HepG2 (cell line): ENCODE measurements at regions not wholly inside any gene's neighbourhood (a gene's known extent, or its start where the extent isn't known, plus 50 kb on each side); places are given as distances from the start of the nearest gene placed in this dataset.

ENCODE experiments used
- ATAC-seq: fragments of 200-7000 bp; cut with Tn5 transposase; 3 replicates; pipeline ENCODE4 v1.9.1; 2020; ENCODE audit warnings: mild to moderate bottlenecking, moderate library complexity
- BruUV-seq: library from RNA; stranded (reverse); fragments of 400-500 nt; replicated peaks from 2 replicates; lab custom pipeline; 2021; lab: Mats Ljungman, UMichigan
- CTCF ChIA-PET: fragments of 300-600 bp; formaldehyde crosslinking; extraction: SDS; loops from one replicate; lab custom pipeline; 2021; ENCODE audit warnings: low total read pairs, inconsistent platforms, low intra/inter-chr PET ratio; lab: Yijun Ruan, JAX
- POLR2A ChIA-PET: fragments of 350-600 bp; sonication (Branson Sonifier 250); formaldehyde crosslinking; loops from one replicate; lab custom pipeline; 2020; ENCODE audit warnings: antibody characterized with exemption, inconsistent platforms; lab: Yijun Ruan, JAX
- DNase-seq: peaks from one replicate; pipeline ENCODE4 v3.0.0-alpha.2; 2015; ENCODE audit warnings: low spot score
- FAIRE-seq: peaks from 3 replicates; lab custom pipeline; 2011; peaks lifted over from hg19 to GRCh38; lab: Jason Lieb, UNC
- H2AFZ ChIP-seq: one replicate; pipeline ENCODE4 v1.6.1; 2011; ENCODE audit warnings: low read length, inconsistent platforms
- H3K27ac ChIP-seq: fragments of 300-600 bp; 3 replicates; pipeline ENCODE4 v1.8.0; 2011; ENCODE audit warnings: mixed run types, mild to moderate bottlenecking, mixed read lengths, low read length, inconsistent platforms; ENCODE audit not compliant: insufficient read depth; ENCODE audit errors: extremely low read length
- H3K27me3 ChIP-seq, 2 experiments: fragments of 200-600 bp in 1 of 2; 2 replicates in 1 of 2; 3 replicates in 1 of 2; pipeline versions ENCODE4 v1.6.0 to v1.8.0; 2011; ENCODE audit warnings: low read length in 2 of 2, mild to moderate bottlenecking in 2 of 2, moderate library complexity in 2 of 2, inconsistent platforms in 1 of 2; ENCODE audit not compliant: insufficient read depth in 2 of 2, control insufficient read depth in 1 of 2
- H3K36me3 ChIP-seq, 2 experiments: fragments of 200-600 bp in 1 of 2; replicated peaks in 1 of 2; 2 replicates in 1 of 2; 3 replicates in 1 of 2; pipeline versions ENCODE4 v1.5.1 to v1.8.0; 2011; ENCODE audit warnings: low read length in 2 of 2, inconsistent platforms in 1 of 2; ENCODE audit not compliant: insufficient read depth in 2 of 2, control insufficient read depth in 1 of 2
- H3K4me1 ChIP-seq: 2 replicates; pipeline ENCODE4 v1.5.1; 2012; ENCODE audit warnings: low read length, inconsistent platforms; ENCODE audit not compliant: insufficient read depth
- H3K4me2 ChIP-seq: 2 replicates; pipeline ENCODE4 v1.6.0; 2011; ENCODE audit warnings: low read depth, low read length, inconsistent platforms
- H3K4me3 ChIP-seq, 3 experiments: fragments of 200-600 bp in 1 of 3; sonication (generic), shearing (Covaris generic) in 1 of 3; replicated peaks in 1 of 3; 2 replicates each; pipeline ENCODE4 v1.5.1; 2011 to 2016; ENCODE audit warnings: low read length in 3 of 3, inconsistent platforms in 2 of 3, low read depth in 2 of 3, mild to moderate bottlenecking in 2 of 3, control low read depth in 1 of 3, mixed read lengths in 1 of 3; ENCODE audit not compliant: insufficient read depth in 1 of 3
- H3K79me2 ChIP-seq: one replicate; pipeline ENCODE4 v1.6.1; 2011; ENCODE audit warnings: low read length, inconsistent platforms; ENCODE audit not compliant: insufficient read depth
- H3K9ac ChIP-seq: 2 replicates; pipeline ENCODE4 v1.6.0; 2011; ENCODE audit warnings: mild to moderate bottlenecking, low read depth, low read length, inconsistent platforms; ENCODE audit not compliant: insufficient read depth
- H3K9me3 ChIP-seq: 2 replicates; pipeline ENCODE4 v1.5.1; 2012; ENCODE audit warnings: mild to moderate bottlenecking, low read length
- H4K20me1 ChIP-seq: 2 replicates; pipeline ENCODE4 v1.6.0; 2011; ENCODE audit warnings: inconsistent platforms, mild to moderate bottlenecking, low read length, moderate library complexity; ENCODE audit not compliant: insufficient read depth
- CBX2 ChIP-seq, 2 experiments: fragments of 200-600 bp in 1 of 2; sonication (generic); formaldehyde crosslinking in 1 of 2; IDR thresholded peaks; 2 replicates each; pipeline versions ENCODE4 v1.7.0 to v1.8.1; 2018 to 2022; ENCODE audit warnings: low read depth in 2 of 2, low read length in 1 of 2, mild to moderate bottlenecking in 1 of 2, missing genetic modification reagents in 1 of 2
- MYC ChIP-seq: sonication (generic); formaldehyde crosslinking; IDR thresholded peaks from 2 replicates; pipeline ENCODE4 v1.9.0; 2021; ENCODE audit warnings: missing genetic modification reagents, borderline replicate concordance
- POGK ChIP-seq: sonication (generic); formaldehyde crosslinking; conservative IDR thresholded peaks from 2 replicates; pipeline ENCODE4 v1.8.0; 2022; ENCODE audit warnings: mild to moderate bottlenecking, moderate library complexity, missing genetic modification reagents
- RFX5 ChIP-seq: IDR thresholded peaks from 2 replicates; pipeline ENCODE4 v1.6.1; 2011; ENCODE audit warnings: low read depth, low read length, improper control_type of control experiment
- SKIL ChIP-seq: sonication (generic); formaldehyde crosslinking; IDR thresholded peaks from 2 replicates; pipeline ENCODE4 v1.8.0; 2022; ENCODE audit warnings: missing genetic modification reagents, mild to moderate bottlenecking, moderate library complexity, borderline replicate concordance
- TBX3 ChIP-seq: fragments of 450-650 bp; IDR thresholded peaks from 2 replicates; pipeline ENCODE4 v1.6.1; 2017; ENCODE audit warnings: antibody characterized with exemption, mild to moderate bottlenecking, inconsistent platforms, borderline replicate concordance
- TFDP1 ChIP-seq: IDR thresholded peaks from 2 replicates; pipeline ENCODE4 v1.6.1; 2016; ENCODE audit warnings: missing compliant biosample characterization, missing genetic modification reagents, borderline replicate concordance
- ZBTB4 ChIP-seq: sonication (generic); formaldehyde crosslinking; IDR thresholded peaks from 2 replicates; pipeline ENCODE4 v1.4.0; 2020; ENCODE audit warnings: missing genetic modification reagents, mild to moderate bottlenecking, borderline replicate concordance
- ZFY ChIP-seq: sonication (generic); formaldehyde crosslinking; IDR thresholded peaks from 2 replicates; pipeline ENCODE4 v1.4.0; 2020; ENCODE audit warnings: missing genetic modification reagents
- ZMYM3 ChIP-seq: sonication (generic); formaldehyde crosslinking; IDR thresholded peaks from 2 replicates; pipeline ENCODE4 v1.5.1; 2020; ENCODE audit warnings: mild to moderate bottlenecking, missing genetic modification reagents
- ZNF280B ChIP-seq: sonication (generic); formaldehyde crosslinking; IDR thresholded peaks from 2 replicates; pipeline ENCODE4 v1.5.0; 2020; ENCODE audit warnings: missing genetic modification reagents, mild to moderate bottlenecking, borderline replicate concordance
- ZNF510 ChIP-seq: sonication (generic); formaldehyde crosslinking; IDR thresholded peaks from 2 replicates; pipeline ENCODE4 v1.4.0; 2020; ENCODE audit warnings: low read depth, mild to moderate bottlenecking, missing genetic modification reagents
- ZNF672 ChIP-seq: sonication (generic); formaldehyde crosslinking; IDR thresholded peaks from 2 replicates; pipeline ENCODE4 v1.8.1; 2022; ENCODE audit warnings: missing genetic modification reagents
- ZSCAN22 ChIP-seq: sonication (generic); formaldehyde crosslinking; IDR thresholded peaks from 2 replicates; pipeline ENCODE4 v1.4.0; 2020; ENCODE audit warnings: mild to moderate bottlenecking, missing genetic modification reagents
- WGBS: methylation state at CpG from one replicate; pipeline ENCODE4 v1.1.6; 2017; ENCODE audit warnings: low lambda C conversion rate; 5-methylcytosine and 5-hydroxymethylcytosine counted together
- in situ Hi-C: cut with HindIII; loops from 2 replicates; pipeline ENCODE4 v1.10.0; 2017; ENCODE audit warnings: low pct_unique_long_range_greater_than_20kb; ENCODE audit not compliant: extremely low pct_ligation_motif_present
- intact Hi-C: fragments of 100-400 bp; cut with micrococcal nuclease; formaldehyde crosslinking; loops from one replicate; pipeline ENCODE4 v1.10.0; 2022; ENCODE audit not compliant: unreplicated experiment

- CTCF ChIA-PET = interaction anchor here (1.3 to 2.8 kb wide), 2 partner anchors 110 to 130 kb away, joined by 7 to 39 read pairs; no protein-coding TSS in a partner anchor
- Histone ChIP-seq H2AFZ (no peak overlapping the region), H3K4me2 (no peak overlapping the region), H3K27me3 (peaks cover 7 to 47% of the 10 kb centered on the region in 2 experiments; a peak in 4 of 5 replicates), H3K4me3 (no peak overlapping the region), H3K27ac (no peak overlapping the region), H3K9me3 (no peaks in the 10 kb centered on the region), H3K36me3 (no peaks in the 10 kb centered on the region), H3K9ac (no peak overlapping the region), H3K4me1 (no peaks in the 10 kb centered on the region), H4K20me1 (no peaks in the 10 kb centered on the region), H3K79me2 (no peaks in the 10 kb centered on the region)
- no TSS peak for BruUV-seq
- DNase-seq = no peak
- intact Hi-C loops = loop anchor here (10.0 kb wide), 2 partner anchors 247 to 517 kb away; no protein-coding TSS in a partner anchor
- no peak for FAIRE-seq
- POLR2A ChIA-PET = no interaction called here
- WGBS = 0% methylated on average over 4 of the region's 13 CpGs
- peak; percentile 27 for ATAC-seq
- in situ Hi-C loops = loop anchor here (5.0 to 25.0 kb wide), 2 partner anchors 110 to 510 kb away; no protein-coding TSS in a partner anchor
- TF ChIP-seq ZSCAN22 (no peak), ZMYM3 (CRISPR knock-in tag) (no peak), ZBTB4 (CRISPR knock-in tag) (no peak), MYC (CRISPR knock-in tag) (no peak), ZNF672 (CRISPR knock-in tag) (no peak), ZNF510 (no peak), CBX2 (IDR thresholded peaks at IDR 0.05; ENCODE audit: low read depth, low read length) (no peak), CBX2 (CRISPR knock-in tag; IDR thresholded peaks at IDR 0.05; ENCODE audit: low read depth) (no peak), POGK (CRISPR knock-in tag) (no peak), SKIL (CRISPR knock-in tag) (no peak), TBX3 (no peak), ZNF280B (CRISPR knock-in tag) (no peak), ZFY (no peak), TFDP1 (no peak), RFX5 (no peak)
These were observed 226.2 kb upstream of the IGF1R start for GRCh38 chr15:98422130-98422478.
